ENCODE measurements at regions not wholly inside any gene's neighbourhood (a gene's known extent, or its start where the extent isn't known, plus 50 kb on each side); places are given as distances from the start of the nearest gene placed in this dataset.

GRCh38 chr2:175518206-175518605 lies 336.7 kb upstream of the ATP5MC3 start:
- TF ChIP-seq CTCF (IDR thresholded peaks at IDR 0.05; ENCODE audit: insufficient read depth, low read depth, low read length): no peak
- no peak for TF ChIP-seq EZH2 (IDR thresholded peaks at IDR 0.05; ENCODE audit: insufficient read depth, low read length)
